ENCODE measurements at regions not wholly inside any gene's neighbourhood (a gene's known extent, or its start where the extent isn't known, plus 50 kb on each side); places are given as distances from the start of the nearest gene placed in this dataset.

GRCh38 chr4:111040904-111041303 lies 418.0 kb upstream of the PITX2 start:
- Histone ChIP-seq H3K4me3 (ENCODE audit: low read length) (no peak overlapping the region), H3K27me3 (replicated peaks; ENCODE audit: insufficient read depth, low read length) (no peaks in the 10 kb centered on the region), H3K27ac (ENCODE audit: low read length) (no peak overlapping the region), H3K9me2 (replicated peaks; ENCODE audit: insufficient read depth, low read length) (no peaks in the 10 kb centered on the region), H3F3A (ENCODE audit: insufficient read depth, low read length) (no peaks in the 10 kb centered on the region), H4K20me1 (ENCODE audit: insufficient read depth, low read length) (no peaks in the 10 kb centered on the region), H3K9me3 (replicated peaks; ENCODE audit: insufficient read depth, low read length) (no peaks in the 10 kb centered on the region), H3K4me2 (ENCODE audit: low read depth, low read length) (no peak overlapping the region), H3K36me3 (replicated peaks; ENCODE audit: insufficient read depth, low read length) (no peaks in the 10 kb centered on the region), H3K9ac (ENCODE audit: low read length) (no peak overlapping the region), H3K4me1 (ENCODE audit: low read length) (no peaks in the 10 kb centered on the region), H2AFZ (ENCODE audit: low read length) (no peak overlapping the region), H3K79me2 (ENCODE audit: low read length) (no peaks in the 10 kb centered on the region)
- TF ChIP-seq, protein P1, sequence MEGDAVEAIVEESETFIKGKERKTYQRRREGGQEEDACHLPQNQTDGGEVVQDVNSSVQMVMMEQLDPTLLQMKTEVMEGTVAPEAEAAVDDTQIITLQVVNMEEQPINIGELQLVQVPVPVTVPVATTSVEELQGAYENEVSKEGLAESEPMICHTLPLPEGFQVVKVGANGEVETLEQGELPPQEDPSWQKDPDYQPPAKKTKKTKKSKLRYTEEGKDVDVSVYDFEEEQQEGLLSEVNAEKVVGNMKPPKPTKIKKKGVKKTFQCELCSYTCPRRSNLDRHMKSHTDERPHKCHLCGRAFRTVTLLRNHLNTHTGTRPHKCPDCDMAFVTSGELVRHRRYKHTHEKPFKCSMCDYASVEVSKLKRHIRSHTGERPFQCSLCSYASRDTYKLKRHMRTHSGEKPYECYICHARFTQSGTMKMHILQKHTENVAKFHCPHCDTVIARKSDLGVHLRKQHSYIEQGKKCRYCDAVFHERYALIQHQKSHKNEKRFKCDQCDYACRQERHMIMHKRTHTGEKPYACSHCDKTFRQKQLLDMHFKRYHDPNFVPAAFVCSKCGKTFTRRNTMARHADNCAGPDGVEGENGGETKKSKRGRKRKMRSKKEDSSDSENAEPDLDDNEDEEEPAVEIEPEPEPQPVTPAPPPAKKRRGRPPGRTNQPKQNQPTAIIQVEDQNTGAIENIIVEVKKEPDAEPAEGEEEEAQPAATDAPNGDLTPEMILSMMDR (IDR thresholded peaks at IDR 0.05; ENCODE audit: low read length), result no peak
- TF ChIP-seq EZH2 (optimal IDR thresholded peaks at IDR 0.05; ENCODE audit: low read depth, low read length) (no peak), EZH2phosphoT487 (IDR thresholded peaks at IDR 0.05; ENCODE audit: low read length) (no peak)
- no peak for DNase-seq

DNA sequence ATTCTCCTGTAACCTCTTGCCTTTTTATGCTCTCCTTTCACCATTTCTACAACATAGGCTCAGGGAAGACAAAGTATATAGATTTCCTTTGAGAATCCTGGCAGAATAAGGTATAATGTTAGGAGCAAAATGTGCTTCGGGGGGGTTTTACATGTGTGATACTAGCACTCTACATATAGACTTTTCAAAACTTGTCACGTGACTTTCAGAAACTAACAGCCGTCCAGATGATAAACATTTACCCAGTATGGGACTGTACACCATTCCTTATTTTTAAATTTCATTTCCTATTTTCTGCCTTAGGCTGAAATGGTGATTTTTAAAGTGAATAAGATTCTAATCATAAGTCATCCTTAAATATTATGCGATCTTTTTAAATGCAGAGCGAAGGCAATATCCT lies 420.4 kb upstream of the PITX2 start:
- H3K27ac ChIP-seq (ENCODE audit: low read length), result no peak overlapping the region
- H3K79me2 ChIP-seq (ENCODE audit: low read length), result no peaks in the 10 kb centered on the region
- H3K27me3 ChIP-seq (replicated peaks; ENCODE audit: insufficient read depth, low read length), result no peaks in the 10 kb centered on the region
- H3K4me2 ChIP-seq (ENCODE audit: low read depth, low read length), result no peak overlapping the region
- no peak overlapping the region for H2AFZ ChIP-seq (ENCODE audit: low read length)
- no peaks in the 10 kb centered on the region for H3K36me3 ChIP-seq (replicated peaks; ENCODE audit: insufficient read depth, low read length)
- H3K9me3 ChIP-seq (replicated peaks; ENCODE audit: insufficient read depth, low read length), result no peaks in the 10 kb centered on the region
- no peaks in the 10 kb centered on the region for H3K9me2 ChIP-seq (replicated peaks; ENCODE audit: insufficient read depth, low read length)
- H3K4me3 ChIP-seq (ENCODE audit: low read length), result no peak overlapping the region
- H3F3A ChIP-seq (ENCODE audit: insufficient read depth, low read length), result no peaks in the 10 kb centered on the region
- H3K4me1 ChIP-seq (ENCODE audit: low read length), result no peaks in the 10 kb centered on the region
- no peak overlapping the region for H3K9ac ChIP-seq (ENCODE audit: low read length)
- no peak for DNase-seq
- TF ChIP-seq EZH2 (optimal IDR thresholded peaks at IDR 0.05; ENCODE audit: low read depth, low read length) (no peak), EZH2phosphoT487 (IDR thresholded peaks at IDR 0.05; ENCODE audit: low read length) (no peak)
- no peaks in the 10 kb centered on the region for H4K20me1 ChIP-seq (ENCODE audit: insufficient read depth, low read length)

DNA sequence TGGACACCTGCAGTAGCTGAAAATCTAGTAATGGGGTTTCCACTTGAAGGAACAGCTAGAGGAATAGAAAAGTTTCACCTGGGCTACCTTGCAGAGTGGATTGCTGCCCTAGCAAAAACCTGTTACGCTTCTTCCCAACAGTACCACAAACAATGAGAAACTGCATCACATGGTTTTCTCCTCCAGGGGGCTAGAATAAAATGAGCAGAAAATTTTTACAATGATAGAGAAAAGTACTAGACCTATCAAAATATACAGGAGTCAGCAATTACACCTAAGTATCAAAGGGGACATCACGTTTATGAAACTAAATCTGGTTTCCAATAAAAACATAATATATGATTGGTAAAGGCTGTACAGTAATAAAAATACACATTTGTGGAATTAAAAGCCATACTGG lies 423.1 kb upstream of the PITX2 start:
- Histone ChIP-seq H2AFZ (ENCODE audit: low read length) (no peak overlapping the region), H3K27ac (ENCODE audit: low read length) (no peak overlapping the region), H3K79me2 (ENCODE audit: low read length) (no peaks in the 10 kb centered on the region), H3K9me3 (replicated peaks; ENCODE audit: insufficient read depth, low read length) (no peaks in the 10 kb centered on the region), H3K9ac (ENCODE audit: low read length) (no peak overlapping the region), H3K4me2 (ENCODE audit: low read depth, low read length) (no peak overlapping the region), H3F3A (ENCODE audit: insufficient read depth, low read length) (no peaks in the 10 kb centered on the region), H3K9me2 (replicated peaks; ENCODE audit: insufficient read depth, low read length) (no peaks in the 10 kb centered on the region), H3K27me3 (replicated peaks; ENCODE audit: insufficient read depth, low read length) (no peaks in the 10 kb centered on the region), H3K4me3 (ENCODE audit: low read length) (no peak overlapping the region), H3K4me1 (ENCODE audit: low read length) (no peaks in the 10 kb centered on the region), H3K36me3 (replicated peaks; ENCODE audit: insufficient read depth, low read length) (no peaks in the 10 kb centered on the region), H4K20me1 (ENCODE audit: insufficient read depth, low read length) (no peaks in the 10 kb centered on the region)
- TF ChIP-seq EZH2 (optimal IDR thresholded peaks at IDR 0.05; ENCODE audit: low read depth, low read length) (no peak), EZH2phosphoT487 (IDR thresholded peaks at IDR 0.05; ENCODE audit: low read length) (no peak)
- TF ChIP-seq, protein P1 (IDR thresholded peaks at IDR 0.05; ENCODE audit: low read length), result no peak
- no peak for DNase-seq

GRCh38 chr4:111046811-111047210 lies 423.9 kb upstream of the PITX2 start:
- no peaks in the 10 kb centered on the region for H3K27me3 ChIP-seq (replicated peaks; ENCODE audit: insufficient read depth, low read length)
- H2AFZ ChIP-seq (ENCODE audit: low read length), result no peak overlapping the region
- no peaks in the 10 kb centered on the region for H3K79me2 ChIP-seq (ENCODE audit: low read length)
- no peaks in the 10 kb centered on the region for H3K9me3 ChIP-seq (replicated peaks; ENCODE audit: insufficient read depth, low read length)
- no peaks in the 10 kb centered on the region for H3K36me3 ChIP-seq (replicated peaks; ENCODE audit: insufficient read depth, low read length)
- no peak for TF ChIP-seq EZH2phosphoT487 (IDR thresholded peaks at IDR 0.05; ENCODE audit: low read length)
- TF ChIP-seq, protein P1 (IDR thresholded peaks at IDR 0.05; ENCODE audit: low read length), result no peak
- TF ChIP-seq EZH2 (optimal IDR thresholded peaks at IDR 0.05; ENCODE audit: low read depth, low read length), result no peak
- DNase-seq, result no peak
- H3K4me1 ChIP-seq (ENCODE audit: low read length), result no peaks in the 10 kb centered on the region
- H4K20me1 ChIP-seq (ENCODE audit: insufficient read depth, low read length), result no peaks in the 10 kb centered on the region
- H3K27ac ChIP-seq (ENCODE audit: low read length), result no peak overlapping the region
- H3K4me2 ChIP-seq (ENCODE audit: low read depth, low read length), result no peak overlapping the region
- no peak overlapping the region for H3K9ac ChIP-seq (ENCODE audit: low read length)
- no peaks in the 10 kb centered on the region for H3K9me2 ChIP-seq (replicated peaks; ENCODE audit: insufficient read depth, low read length)
- H3K4me3 ChIP-seq (ENCODE audit: low read length), result no peak overlapping the region
- H3F3A ChIP-seq (ENCODE audit: insufficient read depth, low read length), result no peaks in the 10 kb centered on the region

All from MM.1S (cell line).